ENCODE measurements at regions not wholly inside any gene's neighbourhood (a gene's known extent, or its start where the extent isn't known, plus 50 kb on each side); places are given as distances from the start of the nearest gene placed in this dataset.
"Not testable (repeated sequence)": the region's sequence is repeated elsewhere in the genome, so short reads cannot be mapped to it uniquely, and the experiment has no call there.

DNA sequence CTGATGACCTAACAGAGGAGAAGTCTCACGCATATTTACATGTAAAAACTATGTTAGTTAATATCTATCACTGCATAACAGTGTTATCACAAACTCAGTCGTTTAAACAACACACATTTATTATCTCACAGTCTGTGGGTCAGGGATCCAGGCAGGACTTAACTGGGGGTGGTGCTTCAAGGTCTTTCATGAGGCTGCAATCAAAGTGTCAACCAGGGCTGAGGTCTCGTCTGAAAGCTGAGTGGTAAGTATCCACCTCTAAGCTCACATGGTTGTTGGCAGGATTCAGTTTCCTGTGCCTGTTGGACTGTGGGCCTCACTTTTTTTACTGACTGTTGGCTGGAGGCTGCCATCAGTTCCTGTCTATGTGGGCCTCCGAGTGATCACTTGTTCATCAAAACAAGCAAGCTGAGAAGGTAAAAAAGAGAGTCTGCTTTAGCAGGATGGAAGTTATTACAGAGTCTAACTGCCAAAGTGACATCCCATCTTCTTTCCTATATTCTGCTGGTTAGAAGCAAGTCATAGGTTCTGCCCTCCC is 188.6 kb downstream of the CARTPT start:
- no peak for DNase-seq

DNA sequence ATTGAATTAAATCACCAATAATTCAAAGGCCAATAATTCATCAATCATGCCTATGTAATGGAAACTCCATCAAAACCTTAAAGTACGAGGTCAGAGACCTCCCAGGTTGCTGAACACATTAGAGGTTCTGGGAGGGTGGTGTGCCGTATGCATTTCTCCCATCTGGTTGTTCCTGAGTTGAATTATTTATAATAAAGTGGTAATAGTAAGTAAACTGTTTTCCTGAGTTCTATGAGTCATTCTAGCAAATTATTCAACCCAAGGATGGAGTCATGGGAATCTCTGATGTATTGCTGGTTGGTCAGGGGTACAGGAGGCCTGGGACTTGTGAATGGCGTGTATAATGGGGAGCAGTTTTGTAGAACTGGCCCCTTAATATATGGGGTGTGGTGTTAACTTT is 191.7 kb downstream of the CARTPT start:
- no peak for DNase-seq

GRCh38 chr5:71912021-71912420 is 192.9 kb downstream of the CARTPT start:
- DNase-seq: no peak

GRCh38 chr5:71914281-71914680 is 193.0 kb upstream of the MAP1B start:
- DNase-seq: no peak

DNA sequence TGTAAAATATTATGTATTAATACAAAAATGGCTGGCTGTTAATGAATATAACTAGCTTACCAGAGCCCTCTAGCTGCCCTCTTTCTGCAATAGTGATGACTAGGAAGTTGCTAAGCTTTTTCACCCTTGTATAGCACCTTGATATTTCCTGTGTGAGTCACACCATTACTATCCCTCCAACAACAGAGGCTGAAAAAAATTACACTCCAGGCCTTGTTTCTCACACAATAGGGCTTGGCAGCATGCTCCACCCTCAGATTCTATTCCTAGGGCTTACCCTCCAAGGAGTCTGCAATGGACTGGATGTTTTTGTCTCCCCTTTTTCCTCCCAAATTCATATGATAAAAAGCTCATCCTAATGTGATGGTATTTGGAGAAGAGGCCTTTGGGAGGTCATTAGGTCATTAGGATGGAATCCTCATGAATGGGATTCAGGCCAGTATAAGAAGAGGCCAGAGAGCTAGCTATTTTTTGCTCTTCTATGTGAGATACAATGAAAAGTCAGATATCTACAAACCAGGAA is 184.6 kb upstream of the MAP1B start:
- DNase-seq: no peak

DNA sequence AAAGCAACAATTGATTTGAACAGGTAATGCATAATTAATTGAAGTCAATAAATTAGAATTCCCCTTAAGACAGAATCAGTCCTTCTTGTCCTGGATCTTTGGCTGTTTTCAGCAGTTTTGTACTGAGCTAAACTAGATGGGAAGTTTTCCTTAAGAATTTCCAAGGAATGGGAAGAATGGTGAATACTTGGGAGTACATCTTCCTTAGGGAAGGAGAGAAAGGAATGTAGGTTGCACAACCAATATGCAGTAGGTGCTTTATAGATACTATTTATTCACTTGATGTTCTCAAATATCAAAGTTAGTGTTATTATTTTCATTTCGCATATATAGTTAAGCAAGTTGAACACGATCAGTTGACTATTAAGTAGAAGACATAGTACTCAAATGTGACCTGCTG is 183.5 kb upstream of the MAP1B start:
- DNase-seq: no peak

- DNase-seq: no peak
Measured at GRCh38 chr5:71924325-71924724, 182.9 kb upstream of the MAP1B start.

DNA sequence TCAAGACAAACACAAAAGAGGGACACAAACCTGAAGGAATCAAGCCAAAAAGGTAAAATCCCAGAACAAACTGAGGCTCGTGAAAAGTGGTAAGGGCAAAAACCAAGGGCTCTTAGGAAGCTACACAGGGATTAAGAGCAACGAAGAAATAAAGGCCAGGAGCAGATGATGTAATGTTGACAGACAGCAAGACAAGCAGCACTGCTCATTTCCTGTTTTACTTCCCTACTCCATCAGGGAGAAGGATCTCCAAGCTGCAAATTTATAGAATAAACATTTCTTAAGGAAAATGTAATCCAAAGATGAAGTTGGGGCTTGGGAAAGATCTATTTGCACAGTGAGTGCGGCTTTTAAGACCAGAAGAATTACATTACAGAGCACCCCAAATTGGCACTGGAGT is 182.3 kb upstream of the MAP1B start:
- DNase-seq: no peak

- no peak for DNase-seq
Measured at GRCh38 chr5:71925608-71926091, 181.6 kb upstream of the MAP1B start.

DNA sequence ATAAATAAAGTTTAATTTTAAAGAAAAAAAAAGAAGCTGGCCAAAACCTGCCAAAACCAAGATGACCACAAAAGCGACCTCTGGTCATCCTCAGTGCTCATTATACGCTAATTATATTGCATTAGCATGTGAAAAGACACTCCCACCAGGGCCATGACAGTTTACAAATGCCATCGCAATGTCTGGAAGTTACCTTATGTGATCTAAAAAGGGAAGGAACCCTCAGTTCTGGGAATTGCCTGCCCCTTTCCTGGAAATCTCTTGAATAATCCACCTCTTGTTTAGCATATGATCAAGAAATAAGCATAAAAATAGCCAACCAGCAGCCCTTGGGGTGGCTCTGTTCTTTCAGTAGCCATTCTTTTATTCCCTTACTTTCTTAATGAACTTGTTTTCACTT is 178.3 kb upstream of the MAP1B start:
- DNase-seq: no peak

GRCh38 chr5:71930554-71930953 is 176.7 kb upstream of the MAP1B start:
- not testable (repeated sequence) for DNase-seq

DNA sequence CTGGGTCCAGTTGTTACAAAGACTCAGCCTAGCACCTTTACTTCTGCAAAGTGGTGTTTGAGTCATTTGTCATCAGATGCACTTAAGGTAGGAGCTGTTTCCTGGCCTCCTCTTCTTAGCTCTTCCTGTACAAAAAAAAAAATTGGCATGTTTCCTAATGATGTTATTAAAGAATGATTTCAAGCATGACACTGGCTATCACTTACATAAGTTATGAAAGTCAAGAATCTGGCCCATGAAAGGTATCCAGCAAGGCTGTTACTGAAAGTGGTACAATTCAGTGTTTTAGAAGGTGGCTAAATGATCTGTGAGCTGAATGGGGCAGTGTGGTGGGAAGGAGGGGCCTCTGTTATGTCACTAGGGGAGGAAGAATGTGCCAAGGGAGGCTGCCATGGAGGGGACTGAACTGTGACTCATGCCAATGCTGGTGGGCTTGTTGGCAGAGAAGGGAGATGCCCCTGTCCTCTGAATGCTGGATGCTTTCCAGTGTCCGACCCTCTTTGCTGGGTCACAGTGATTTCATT is 175.1 kb upstream of the MAP1B start:
- no peak for DNase-seq

DNA sequence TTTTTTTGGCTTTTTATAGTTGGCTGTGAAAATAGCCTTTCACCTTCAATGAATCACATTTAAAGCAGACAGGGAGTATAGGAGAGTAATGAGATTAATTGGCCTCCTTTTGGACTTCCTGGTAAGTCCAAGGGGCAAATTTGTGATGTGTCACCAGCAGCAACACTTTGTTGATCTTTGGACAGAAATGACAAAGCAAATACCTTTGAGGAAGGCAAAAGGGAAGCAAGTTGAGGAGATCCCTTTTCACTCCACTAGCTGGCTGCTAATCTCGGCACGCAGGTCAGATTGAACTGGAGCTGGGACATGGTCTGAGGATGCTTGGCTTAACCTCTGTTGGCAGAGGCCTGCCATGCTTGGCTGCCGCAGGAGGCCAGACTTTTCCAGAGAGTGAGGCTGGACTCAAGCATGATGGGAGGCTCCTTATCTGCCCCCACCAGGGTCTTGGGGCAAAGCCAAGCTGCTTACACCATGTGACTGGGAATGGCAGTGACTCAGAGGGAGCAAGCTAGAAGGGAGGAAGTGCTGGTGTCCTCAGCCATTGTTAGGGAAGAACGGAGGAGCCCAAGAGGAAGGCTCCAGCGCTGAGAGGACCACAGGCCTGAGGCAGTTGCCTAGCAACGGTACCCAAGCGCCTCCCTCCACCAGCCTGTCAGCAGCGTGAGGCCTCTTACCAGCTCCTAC is 174.5 kb upstream of the MAP1B start:
- no peak for DNase-seq

DNA sequence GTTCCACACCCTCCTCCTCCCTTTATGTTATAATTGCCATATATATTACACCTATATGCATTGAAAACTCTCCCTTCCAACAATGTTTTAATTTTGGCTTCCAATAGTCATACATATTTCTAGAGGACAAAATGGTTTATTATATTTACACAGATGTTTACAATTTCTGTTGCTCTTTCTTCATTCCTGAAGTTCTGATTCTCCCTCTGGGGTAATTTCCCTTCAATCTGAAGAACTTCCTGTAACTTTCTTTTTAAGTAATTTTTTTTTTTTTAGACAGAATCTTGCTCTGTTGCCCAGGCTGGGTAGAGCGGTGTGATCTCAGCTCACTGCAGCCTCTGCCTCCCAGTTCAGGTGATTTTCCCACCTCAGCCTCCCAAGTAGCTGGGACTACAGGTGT is 173.0 kb upstream of the MAP1B start:
- no peak for DNase-seq

- DNase-seq: no peak
Measured at GRCh38 chr5:71937921-71938698, 169.2 kb upstream of the MAP1B start.

DNA sequence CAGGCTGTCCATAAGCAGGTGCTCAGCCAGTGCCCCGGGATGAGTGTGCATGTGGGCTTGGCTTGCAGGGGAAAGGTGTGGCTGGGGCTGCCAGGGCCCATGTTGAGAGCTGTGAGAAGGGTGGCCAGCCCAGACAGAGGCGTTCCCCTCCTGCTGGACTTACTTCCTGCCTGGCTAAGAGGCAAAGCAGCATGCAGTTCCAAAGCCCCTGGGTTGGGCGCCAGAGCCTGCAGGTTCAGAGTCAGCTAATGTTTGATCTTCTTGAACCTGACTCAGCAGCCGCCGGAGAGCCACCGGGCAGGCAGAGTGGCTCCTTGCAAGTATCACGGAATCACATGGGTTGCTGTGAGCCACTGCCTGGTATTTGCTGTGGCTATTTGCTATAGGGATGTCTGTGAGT is 168.4 kb upstream of the MAP1B start:
- no peak for DNase-seq

GRCh38 chr5:71939452-71940230 is 167.6 kb upstream of the MAP1B start:
- DNase-seq: no peak

GRCh38 chr5:71943874-71944273 is 163.4 kb upstream of the MAP1B start:
- no peak for DNase-seq

GRCh38 chr5:71945436-71945835 is 161.8 kb upstream of the MAP1B start:
- no peak for DNase-seq

DNA sequence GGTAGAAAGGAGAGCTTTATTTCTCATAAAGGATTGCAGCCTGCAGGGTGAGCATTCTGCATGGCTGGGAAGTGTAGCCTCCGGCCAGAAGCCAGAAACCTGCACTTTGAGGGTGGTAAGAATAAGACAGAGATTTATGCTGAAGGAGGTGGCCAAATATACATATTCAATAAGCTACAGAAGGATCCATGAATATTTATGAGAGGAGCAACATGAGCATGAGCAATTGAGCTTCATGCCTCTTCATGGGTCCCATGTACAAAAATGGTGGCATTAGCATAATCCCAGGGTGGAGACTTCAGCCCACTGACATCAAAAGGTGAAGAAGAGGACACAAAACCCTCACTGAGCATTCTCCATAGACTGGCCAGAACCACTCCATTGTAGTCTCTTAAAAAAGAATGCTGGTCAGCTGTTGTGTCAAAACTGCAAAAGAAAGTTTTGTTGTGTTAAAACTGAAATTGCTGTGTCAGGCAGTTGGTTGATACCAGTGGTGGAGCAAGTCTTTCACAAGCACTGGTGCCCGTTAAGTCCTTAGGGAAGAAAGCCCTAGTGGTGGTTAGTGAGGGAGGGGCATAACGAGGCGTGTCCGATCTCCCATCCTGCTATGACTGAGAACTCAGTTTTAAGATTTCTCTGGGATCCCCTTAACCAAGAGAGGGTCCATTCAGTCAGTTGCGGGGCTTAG is 160.8 kb upstream of the MAP1B start:
- no peak for DNase-seq

DNA sequence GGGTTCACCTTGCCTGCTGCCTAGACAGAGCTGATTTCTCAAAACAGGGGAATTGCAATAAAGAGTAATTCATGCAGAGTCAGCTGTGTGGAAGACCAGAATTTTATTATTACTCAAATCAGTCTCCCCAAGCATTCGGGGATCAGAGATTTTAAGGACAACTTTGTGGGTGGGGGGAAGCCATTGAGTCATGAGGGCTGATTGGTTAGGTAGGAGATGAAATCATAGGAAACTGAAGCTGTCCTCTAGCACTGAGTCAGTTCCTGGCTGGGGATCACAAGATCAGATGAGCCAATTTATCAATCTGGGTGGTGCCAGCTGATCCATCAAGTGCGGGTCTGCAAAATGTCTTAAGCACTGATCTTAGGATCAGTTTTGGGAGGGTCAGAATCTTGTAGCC is 159.1 kb upstream of the MAP1B start:
- no peak for DNase-seq

GRCh38 chr5:71949772-71950171 is 157.5 kb upstream of the MAP1B start:
- no peak for DNase-seq

All from stimulated activated CD4-positive, alpha-beta T cell treated with anti-CD3 and anti-CD28 coated beads, Interleukin-2, amount 100 ng/mL, for 24 hours (primary cell).